ENCODE measurements at regions not wholly inside any gene's neighbourhood (a gene's known extent, or its start where the extent isn't known, plus 50 kb on each side); places are given as distances from the start of the nearest gene placed in this dataset.

GRCh38 chr10:118965645-118966044 is 63.9 kb upstream of the NANOS1 start:
- no peaks in the 10 kb centered on the region for H3K9me3 ChIP-seq
- ChIA-PET CTCF (no interaction called here), POLR2A (no interaction called here)
- peaks cover 22% of the 10 kb centered on the region for H3K4me1 ChIP-seq
- H3K4me2 ChIP-seq: peak overlapping the region; percentile 40
- DNase-seq (ENCODE audit: low read depth in 1 of 2, low spot score in 1 of 2): no peak
- WGBS (ENCODE audit: missing lambda C conversion rate): 38% methylated on average over 5 of the region's 9 CpGs
- peak; percentile 27 to 47; a peak in 4 of 6 replicates for ATAC-seq
- peak overlapping the region; percentile 22 to 40; a peak in 3 of 6 replicates for H3K27ac ChIP-seq
- H3K4me3 ChIP-seq: no peak overlapping the region
- no peak for FAIRE-seq
- TF ChIP-seq PHF8 (IDR thresholded peaks at IDR 0.05; ENCODE audit: borderline replicate concordance, low read depth) (no peak), CHD4 (IDR thresholded peaks at IDR 0.05; ENCODE audit: borderline replicate concordance) (no peak), TFCP2L1 (CRISPR knock-in tag; IDR thresholded peaks at IDR 0.05) (no peak), EHMT2 (IDR thresholded peaks at IDR 0.05; ENCODE audit: low read depth) (no peak), KDM1A (IDR thresholded peaks at IDR 0.05; ENCODE audit: low read depth) (no peak), GATA3 (IDR thresholded peaks at IDR 0.05; ENCODE audit: borderline replicate concordance) (no peak), JUNB (IDR thresholded peaks at IDR 0.05) (no peak), FOXS1 (CRISPR knock-in tag; IDR thresholded peaks at IDR 0.05) (no peak), POLR2A (IDR thresholded peaks at IDR 0.05; ENCODE audit: low read length) (no peak)

DNA sequence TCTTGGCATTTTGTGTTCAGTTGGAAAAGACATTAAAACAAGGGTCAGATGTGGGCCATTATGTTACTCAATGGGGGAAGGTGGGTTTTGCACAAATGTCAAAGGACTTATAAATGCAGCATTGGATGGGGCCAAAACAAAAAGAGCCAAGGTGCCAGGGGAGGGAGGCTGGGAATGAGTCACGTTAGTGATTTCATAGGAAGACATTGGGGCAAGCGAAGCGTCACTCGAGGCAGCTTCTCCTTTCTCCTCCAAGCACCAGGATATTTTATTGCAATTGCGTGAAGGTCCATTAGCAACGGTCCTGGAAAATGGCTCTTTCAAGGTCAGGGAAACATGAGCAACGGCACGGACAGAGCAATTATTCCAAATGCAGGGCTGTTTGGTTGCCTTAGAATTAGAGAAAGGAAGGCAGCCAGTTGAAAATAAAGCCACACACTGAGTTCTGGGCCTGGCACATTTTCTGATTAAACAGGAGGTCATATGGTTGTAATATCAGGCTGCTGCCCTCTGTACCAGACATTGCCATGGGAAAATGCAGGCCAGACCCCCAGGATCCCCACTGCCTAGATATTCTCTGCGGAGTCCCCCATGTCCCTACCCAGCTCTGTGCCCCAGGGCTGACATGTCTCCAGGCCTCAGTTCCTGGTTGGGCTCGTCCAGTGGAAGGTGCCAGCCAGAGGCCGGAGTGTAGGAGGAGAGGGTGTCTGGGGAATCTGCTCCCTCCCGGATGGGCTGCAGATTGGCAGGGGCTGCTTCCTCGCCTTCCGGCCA is 63.3 kb upstream of the NANOS1 start:
- ATAC-seq (no peak), DNase-seq (ENCODE audit: low read depth in 1 of 2, low spot score in 1 of 2) (no peak), FAIRE-seq (no peak)
- H3K4me3 ChIP-seq: no peak overlapping the region
- TF ChIP-seq NR3C1 (IDR thresholded peaks at IDR 0.05) (no peak), MAFK (IDR thresholded peaks at IDR 0.05; ENCODE audit: partially characterized antibody) (no peak), NPAS2 (CRISPR knock-in tag; IDR thresholded peaks at IDR 0.05; ENCODE audit: borderline replicate concordance) (no peak), NFE2L2 (conservative IDR thresholded peaks at IDR 0.05; ENCODE audit: low read length) (no peak), ESRRA (IDR thresholded peaks at IDR 0.05; ENCODE audit: borderline replicate concordance, low read length) (no peak), ZSCAN20 (CRISPR knock-in tag; IDR thresholded peaks at IDR 0.05) (no peak), FOXS1 (CRISPR knock-in tag; IDR thresholded peaks at IDR 0.05) (no peak), CBX2 (IDR thresholded peaks at IDR 0.05; ENCODE audit: borderline replicate concordance, low read depth) (no peak), USF2 (IDR thresholded peaks at IDR 0.05) (no peak), HES2 (IDR thresholded peaks at IDR 0.05) (no peak), MAZ (IDR thresholded peaks at IDR 0.05; ENCODE audit: borderline replicate concordance, low read depth, low read length) (no peak)
- TF ChIP-seq, protein P1, sequence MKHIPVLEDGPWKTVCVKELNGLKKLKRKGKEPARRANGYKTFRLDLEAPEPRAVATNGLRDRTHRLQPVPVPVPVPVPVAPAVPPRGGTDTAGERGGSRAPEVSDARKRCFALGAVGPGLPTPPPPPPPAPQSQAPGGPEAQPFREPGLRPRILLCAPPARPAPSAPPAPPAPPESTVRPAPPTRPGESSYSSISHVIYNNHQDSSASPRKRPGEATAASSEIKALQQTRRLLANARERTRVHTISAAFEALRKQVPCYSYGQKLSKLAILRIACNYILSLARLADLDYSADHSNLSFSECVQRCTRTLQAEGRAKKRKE (CRISPR knock-in tag; IDR thresholded peaks at IDR 0.05; ENCODE audit: low read depth): no peak
- TF ChIP-seq, protein P2, sequence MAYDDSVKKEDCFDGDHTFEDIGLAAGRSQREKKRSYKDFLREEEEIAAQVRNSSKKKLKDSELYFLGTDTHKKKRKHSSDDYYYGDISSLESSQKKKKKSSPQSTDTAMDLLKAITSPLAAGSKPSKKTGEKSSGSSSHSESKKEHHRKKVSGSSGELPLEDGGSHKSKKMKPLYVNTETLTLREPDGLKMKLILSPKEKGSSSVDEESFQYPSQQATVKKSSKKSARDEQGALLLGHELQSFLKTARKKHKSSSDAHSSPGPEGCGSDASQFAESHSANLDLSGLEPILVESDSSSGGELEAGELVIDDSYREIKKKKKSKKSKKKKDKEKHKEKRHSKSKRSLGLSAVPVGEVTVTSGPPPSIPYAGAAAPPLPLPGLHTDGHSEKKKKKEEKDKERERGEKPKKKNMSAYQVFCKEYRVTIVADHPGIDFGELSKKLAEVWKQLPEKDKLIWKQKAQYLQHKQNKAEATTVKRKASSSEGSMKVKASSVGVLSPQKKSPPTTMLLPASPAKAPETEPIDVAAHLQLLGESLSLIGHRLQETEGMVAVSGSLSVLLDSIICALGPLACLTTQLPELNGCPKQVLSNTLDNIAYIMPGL (CRISPR knock-in tag; IDR thresholded peaks at IDR 0.05; ENCODE audit: borderline replicate concordance): no peak
- TF ChIP-seq, protein P3, sequence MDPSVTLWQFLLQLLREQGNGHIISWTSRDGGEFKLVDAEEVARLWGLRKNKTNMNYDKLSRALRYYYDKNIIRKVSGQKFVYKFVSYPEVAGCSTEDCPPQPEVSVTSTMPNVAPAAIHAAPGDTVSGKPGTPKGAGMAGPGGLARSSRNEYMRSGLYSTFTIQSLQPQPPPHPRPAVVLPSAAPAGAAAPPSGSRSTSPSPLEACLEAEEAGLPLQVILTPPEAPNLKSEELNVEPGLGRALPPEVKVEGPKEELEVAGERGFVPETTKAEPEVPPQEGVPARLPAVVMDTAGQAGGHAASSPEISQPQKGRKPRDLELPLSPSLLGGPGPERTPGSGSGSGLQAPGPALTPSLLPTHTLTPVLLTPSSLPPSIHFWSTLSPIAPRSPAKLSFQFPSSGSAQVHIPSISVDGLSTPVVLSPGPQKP (IDR thresholded peaks at IDR 0.05; ENCODE audit: low read depth, low read length): no peak
- peak overlapping the region; percentile 40; the same call in 1 of the 3 replicates for H3K4me2 ChIP-seq
- ChIA-PET CTCF (no interaction called here), POLR2A (no interaction called here)
- H3K9me3 ChIP-seq: no peaks in the 10 kb centered on the region
- WGBS (ENCODE audit: missing lambda C conversion rate): 88% methylated on average over 14 of the region's 14 CpGs
- H3K27ac ChIP-seq: peak overlapping the region in 1 of 2 experiments; percentile 10; a peak in 1 of 6 replicates
- H3K4me1 ChIP-seq: peaks cover 19% of the 10 kb centered on the region
